ENCODE measurements at regions not wholly inside any gene's neighbourhood (a gene's known extent, or its start where the extent isn't known, plus 50 kb on each side); places are given as distances from the start of the nearest gene placed in this dataset.
A peak's percentile ranks its signal among the peaks of the same experiment; 100 is the strongest.

- DNase-seq, result no peak
- H3K36me3 ChIP-seq, result no peaks in the 10 kb centered on the region
- TF ChIP-seq, protein P1, sequence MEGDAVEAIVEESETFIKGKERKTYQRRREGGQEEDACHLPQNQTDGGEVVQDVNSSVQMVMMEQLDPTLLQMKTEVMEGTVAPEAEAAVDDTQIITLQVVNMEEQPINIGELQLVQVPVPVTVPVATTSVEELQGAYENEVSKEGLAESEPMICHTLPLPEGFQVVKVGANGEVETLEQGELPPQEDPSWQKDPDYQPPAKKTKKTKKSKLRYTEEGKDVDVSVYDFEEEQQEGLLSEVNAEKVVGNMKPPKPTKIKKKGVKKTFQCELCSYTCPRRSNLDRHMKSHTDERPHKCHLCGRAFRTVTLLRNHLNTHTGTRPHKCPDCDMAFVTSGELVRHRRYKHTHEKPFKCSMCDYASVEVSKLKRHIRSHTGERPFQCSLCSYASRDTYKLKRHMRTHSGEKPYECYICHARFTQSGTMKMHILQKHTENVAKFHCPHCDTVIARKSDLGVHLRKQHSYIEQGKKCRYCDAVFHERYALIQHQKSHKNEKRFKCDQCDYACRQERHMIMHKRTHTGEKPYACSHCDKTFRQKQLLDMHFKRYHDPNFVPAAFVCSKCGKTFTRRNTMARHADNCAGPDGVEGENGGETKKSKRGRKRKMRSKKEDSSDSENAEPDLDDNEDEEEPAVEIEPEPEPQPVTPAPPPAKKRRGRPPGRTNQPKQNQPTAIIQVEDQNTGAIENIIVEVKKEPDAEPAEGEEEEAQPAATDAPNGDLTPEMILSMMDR (IDR thresholded peaks at IDR 0.05), result no peak
- H3K27ac ChIP-seq, result no peak overlapping the region
- peaks cover 6% of the 10 kb centered on the region for H3K27me3 ChIP-seq
- intact Hi-C loops (cut with DNase I), result loop anchor here (10.0 kb wide), 2 partner anchors 145 to 265 kb away; no protein-coding TSS in a partner anchor
- ATAC-seq, result peak; percentile 20
- H3K4me3 ChIP-seq, result no peak overlapping the region
- H3K4me1 ChIP-seq, result no peaks in the 10 kb centered on the region
- no peaks in the 10 kb centered on the region for H3K9me3 ChIP-seq
These were observed 57.7 kb upstream of the CD83 start for GRCh38 chr6:14059791-14060436.

DNA sequence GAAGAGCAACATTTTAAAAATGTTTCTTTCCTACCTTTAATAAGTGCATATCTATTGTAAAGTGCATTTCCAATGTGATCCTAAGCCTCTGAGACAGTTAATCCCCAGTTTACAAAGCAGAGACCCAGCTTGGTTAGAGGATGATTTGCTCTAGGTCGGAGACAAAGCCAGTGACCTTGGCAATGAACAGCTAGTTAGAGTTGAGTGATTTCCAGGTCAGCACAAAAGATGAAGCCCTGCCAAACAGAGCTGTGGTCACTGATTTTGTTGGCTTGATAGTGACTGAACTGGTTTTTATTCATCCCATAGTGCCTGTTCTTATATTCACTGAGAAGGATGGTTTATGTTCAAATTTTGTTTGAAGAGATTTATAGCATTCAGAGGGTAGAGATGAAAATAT is 56.6 kb upstream of the CD83 start:
- H3K9me3 ChIP-seq, result no peaks in the 10 kb centered on the region
- intact Hi-C loops (cut with DNase I), result loop anchor here (10.0 kb wide), 1 partner anchor 266 kb away; no protein-coding TSS in a partner anchor
- no peak for ATAC-seq
- H3K27ac ChIP-seq, result no peak overlapping the region
- TF ChIP-seq, protein P1 (IDR thresholded peaks at IDR 0.05), result no peak
- peaks cover 6% of the 10 kb centered on the region for H3K27me3 ChIP-seq
- no peaks in the 10 kb centered on the region for H3K36me3 ChIP-seq
- H3K4me1 ChIP-seq, result no peaks in the 10 kb centered on the region
- no peak overlapping the region for H3K4me3 ChIP-seq
- no peak for DNase-seq

DNA sequence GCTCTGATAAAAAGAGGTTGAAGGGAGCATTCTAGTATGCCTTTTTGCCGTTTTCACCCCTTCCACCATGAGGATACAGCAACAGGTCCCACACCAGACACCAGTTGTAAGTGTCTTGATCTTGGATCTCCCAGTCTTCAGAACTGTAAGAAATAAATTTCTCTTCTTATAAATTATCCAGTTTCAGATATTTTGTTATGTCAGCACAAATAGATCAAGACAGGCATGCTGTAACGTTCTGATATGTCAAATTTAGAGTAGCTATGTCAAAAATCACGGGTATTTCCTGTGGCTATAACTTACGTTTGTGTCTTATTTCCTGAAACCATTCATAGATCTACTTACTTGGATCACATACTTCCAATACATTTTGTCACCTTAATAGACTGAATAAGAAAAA is 55.9 kb upstream of the CD83 start:
- TF ChIP-seq, protein P1 (IDR thresholded peaks at IDR 0.05), result no peak
- DNase-seq (no peak), ATAC-seq (no peak)
- Histone ChIP-seq H3K27me3 (peaks cover 6% of the 10 kb centered on the region), H3K9me3 (no peaks in the 10 kb centered on the region), H3K27ac (no peak overlapping the region), H3K4me3 (no peak overlapping the region), H3K36me3 (no peaks in the 10 kb centered on the region), H3K4me1 (no peaks in the 10 kb centered on the region)
- intact Hi-C loops (cut with DNase I), result loop anchor here (10.0 kb wide), 1 partner anchor 267 kb away; no protein-coding TSS in a partner anchor

GRCh38 chr6:14062345-14063029 is 55.1 kb upstream of the CD83 start:
- Histone ChIP-seq H3K36me3 (no peaks in the 10 kb centered on the region), H3K9me3 (no peaks in the 10 kb centered on the region), H3K27ac (no peak overlapping the region), H3K27me3 (peaks cover 6% of the 10 kb centered on the region), H3K4me1 (no peaks in the 10 kb centered on the region), H3K4me3 (no peak overlapping the region)
- TF ChIP-seq, protein P1 (IDR thresholded peaks at IDR 0.05), result no peak
- intact Hi-C loops (cut with DNase I), result loop anchor here (10.0 kb wide), 1 partner anchor 268 kb away; no protein-coding TSS in a partner anchor
- DNase-seq, result no peak
- ATAC-seq, result no peak

GRCh38 chr6:14063756-14064155 is 53.8 kb upstream of the CD83 start:
- DNase-seq (no peak), ATAC-seq (no peak)
- Histone ChIP-seq H3K27ac (no peak overlapping the region), H3K4me3 (no peak overlapping the region), H3K4me1 (no peaks in the 10 kb centered on the region), H3K27me3 (peaks cover 6% of the 10 kb centered on the region), H3K36me3 (no peaks in the 10 kb centered on the region), H3K9me3 (no peaks in the 10 kb centered on the region)
- TF ChIP-seq, protein P1 (IDR thresholded peaks at IDR 0.05), result no peak
- intact Hi-C loops (cut with DNase I), result loop anchor here (10.0 kb wide), 1 partner anchor 269 kb away; no protein-coding TSS in a partner anchor

Data from upper lobe of right lung (tissue), 1 donor.